ENCODE measurements at regions not wholly inside any gene's neighbourhood (a gene's known extent, or its start where the extent isn't known, plus 50 kb on each side); places are given as distances from the start of the nearest gene placed in this dataset.
"Not testable (repeated sequence)": the region's sequence is repeated elsewhere in the genome, so short reads cannot be mapped to it uniquely, and the experiment has no call there.

DNA sequence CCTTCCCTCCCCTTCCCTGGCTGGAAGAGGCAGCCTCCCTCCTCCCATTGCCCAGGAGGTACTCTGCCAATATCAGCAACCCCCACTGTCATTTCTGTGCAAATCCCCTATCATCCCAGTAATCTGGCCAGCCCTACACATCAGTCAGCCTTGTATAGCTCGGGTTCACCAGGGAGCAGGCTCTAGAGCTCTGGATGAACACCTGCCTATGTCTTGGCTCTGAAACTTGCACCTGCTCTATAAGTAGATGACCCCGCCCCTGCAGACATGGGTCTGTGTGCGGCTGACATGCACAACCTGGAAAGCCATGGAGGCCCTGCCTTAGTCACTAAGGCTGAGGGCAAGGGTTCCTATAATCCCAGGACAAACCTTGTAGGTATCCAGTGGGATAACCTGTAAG lies 1042.9 kb downstream of the UQCRFS1 start:
- no peak for DNase-seq (ENCODE audit: low read depth in 2 of 2)

DNA sequence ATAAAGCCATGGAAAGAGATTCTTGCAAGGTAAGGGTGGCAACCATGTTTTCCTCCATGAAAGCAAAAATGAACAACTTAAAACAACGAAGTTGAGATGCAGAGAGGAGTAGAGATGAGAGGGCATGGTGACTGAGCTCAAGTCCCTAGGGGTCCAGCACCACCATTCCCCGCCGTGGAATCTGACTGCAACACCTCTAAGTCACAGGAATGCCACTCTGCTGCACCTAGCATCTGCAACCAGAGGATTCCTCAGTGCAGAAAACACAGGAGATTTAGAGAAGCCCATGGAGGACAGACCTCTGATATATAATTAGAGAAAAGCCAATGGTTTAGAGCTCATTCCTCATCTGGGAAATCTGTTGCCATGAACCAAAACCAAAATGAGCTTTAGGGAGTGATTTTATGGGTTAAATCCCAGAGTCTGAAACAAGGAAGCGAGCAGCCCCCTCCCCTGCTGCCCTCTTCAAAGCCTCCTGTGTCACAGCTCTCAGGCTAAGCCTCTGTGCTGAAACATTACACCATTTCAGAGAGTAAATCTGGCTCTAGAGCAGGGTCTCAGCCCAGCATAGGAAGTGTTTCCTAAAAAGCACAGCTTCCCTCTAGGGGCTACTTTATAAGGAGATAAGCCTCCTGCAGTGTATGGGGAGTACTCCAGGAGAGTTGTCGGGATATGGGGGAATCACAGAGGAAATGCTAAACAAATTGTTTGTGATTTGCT lies 1043.6 kb downstream of the UQCRFS1 start:
- DNase-seq (ENCODE audit: low read depth in 2 of 2), result no peak

DNA sequence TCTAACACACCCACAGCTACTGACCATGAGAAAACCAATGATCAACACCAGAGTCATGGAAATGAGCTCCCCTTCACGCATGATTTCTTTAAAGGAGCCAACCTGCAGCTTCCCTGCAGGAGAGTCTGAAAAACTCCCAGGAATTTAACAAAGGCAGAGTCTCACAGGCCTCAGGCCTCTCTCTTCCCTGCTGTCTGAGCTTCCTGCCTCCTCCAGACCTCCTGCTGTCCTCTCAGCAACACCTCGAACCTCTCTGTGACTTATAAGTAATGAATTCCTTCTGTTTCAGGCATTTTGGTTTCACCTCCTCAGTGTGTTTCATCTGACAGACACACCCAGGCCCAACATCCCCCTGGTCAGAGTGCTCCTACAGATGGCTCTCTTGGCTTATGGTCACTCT lies 1044.4 kb downstream of the UQCRFS1 start:
- DNase-seq (ENCODE audit: low read depth in 2 of 2), result no peak

DNA sequence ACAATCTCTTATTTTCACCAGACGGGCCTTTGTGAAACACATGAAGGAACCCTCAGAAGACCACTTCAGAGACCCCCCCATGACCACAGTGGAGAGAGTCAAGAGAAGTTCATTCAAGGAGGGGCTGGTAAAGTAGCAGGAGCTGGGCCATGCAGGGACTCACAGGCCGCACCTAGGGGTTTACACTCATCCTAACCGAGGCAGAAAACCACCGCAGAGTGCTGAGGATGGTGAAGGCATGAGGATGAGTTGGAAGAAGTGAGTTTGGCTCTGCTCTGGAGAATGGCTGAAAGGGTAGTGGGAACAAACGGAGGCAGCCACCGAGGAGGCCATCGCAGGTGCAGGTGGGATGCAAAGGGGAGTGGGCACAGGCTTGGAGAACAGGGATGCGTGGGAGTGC lies 1046.9 kb downstream of the UQCRFS1 start:
- no peak for DNase-seq (ENCODE audit: low read depth in 2 of 2)

DNA sequence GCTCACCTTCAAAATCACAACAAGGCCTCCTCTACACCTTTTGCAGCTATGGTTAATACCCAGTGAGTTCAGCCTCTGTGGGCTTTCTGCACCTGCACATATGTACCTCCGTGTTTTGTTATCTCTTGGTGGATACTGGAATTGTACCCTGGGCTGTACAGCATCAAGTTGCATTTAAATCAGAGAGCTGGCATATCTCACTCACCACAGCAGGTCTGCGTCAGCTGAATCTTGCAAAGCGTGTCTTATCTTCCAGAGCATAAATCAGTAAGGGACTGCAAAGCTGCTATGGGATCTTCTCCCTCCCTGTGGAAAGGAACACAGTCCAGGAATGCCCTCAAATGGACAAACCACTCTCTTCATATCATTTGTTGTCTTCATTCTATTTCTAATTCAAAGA lies 1048.7 kb downstream of the UQCRFS1 start:
- DNase-seq (ENCODE audit: low read depth in 2 of 2), result no peak

DNA sequence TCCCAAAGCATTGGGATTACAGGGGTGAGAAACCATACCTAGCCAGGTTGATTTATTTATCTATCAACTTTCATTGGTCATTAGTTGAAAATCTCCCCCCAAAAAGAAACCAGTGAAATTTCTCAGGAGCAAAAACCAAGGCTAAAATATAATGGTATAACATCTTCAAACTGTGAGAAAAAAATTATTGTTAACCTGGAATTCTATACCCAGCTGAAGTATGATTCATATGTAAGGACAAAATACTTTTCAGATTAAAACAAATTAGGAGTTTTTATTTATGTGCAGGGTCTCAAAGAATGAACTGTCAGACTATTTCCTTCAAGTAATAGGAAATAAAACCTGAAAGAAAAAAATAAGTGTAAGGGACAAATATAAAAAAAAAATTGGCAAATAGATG lies 1053.9 kb downstream of the UQCRFS1 start:
- no peak for DNase-seq (ENCODE audit: low read depth in 2 of 2)

DNA sequence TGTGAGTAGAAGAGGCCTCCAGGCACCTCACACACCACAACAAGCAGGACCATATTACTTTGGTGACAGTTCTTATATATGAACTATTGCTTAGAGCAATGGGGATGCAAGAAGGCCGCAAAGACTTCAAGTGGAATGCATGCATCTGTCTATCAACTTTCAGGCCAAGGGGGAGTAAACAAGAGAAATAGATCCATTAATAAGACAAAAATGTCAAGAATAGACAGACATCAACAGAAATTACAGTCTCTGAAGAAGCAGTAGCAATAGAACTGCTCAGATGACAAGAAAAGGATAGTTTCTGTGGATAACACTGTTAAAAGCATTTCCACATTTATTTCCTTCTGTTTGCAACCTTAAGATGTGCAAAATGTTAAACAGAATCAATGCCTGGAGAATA lies 1057.7 kb downstream of the UQCRFS1 start:
- no peak for DNase-seq (ENCODE audit: low read depth in 2 of 2)

DNA sequence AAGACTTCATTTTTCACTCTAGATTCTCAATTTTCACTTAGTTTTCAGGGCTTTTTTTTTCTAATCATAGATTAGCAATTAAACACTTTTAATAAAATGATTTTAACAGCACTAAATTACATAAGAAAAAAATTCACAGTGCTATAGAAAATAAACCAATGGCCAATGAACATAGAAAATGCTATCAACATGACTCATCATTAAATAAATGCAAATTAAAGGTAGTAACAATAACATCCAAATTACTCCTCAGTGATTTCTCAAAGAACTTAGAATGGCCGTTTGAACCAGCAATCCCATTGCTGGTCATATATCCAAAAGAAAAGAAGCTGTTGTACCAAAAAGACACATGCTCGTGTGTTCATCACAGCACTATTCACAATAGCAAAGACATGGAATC lies 1058.9 kb downstream of the UQCRFS1 start:
- no peak for DNase-seq (ENCODE audit: low read depth in 2 of 2)

DNA sequence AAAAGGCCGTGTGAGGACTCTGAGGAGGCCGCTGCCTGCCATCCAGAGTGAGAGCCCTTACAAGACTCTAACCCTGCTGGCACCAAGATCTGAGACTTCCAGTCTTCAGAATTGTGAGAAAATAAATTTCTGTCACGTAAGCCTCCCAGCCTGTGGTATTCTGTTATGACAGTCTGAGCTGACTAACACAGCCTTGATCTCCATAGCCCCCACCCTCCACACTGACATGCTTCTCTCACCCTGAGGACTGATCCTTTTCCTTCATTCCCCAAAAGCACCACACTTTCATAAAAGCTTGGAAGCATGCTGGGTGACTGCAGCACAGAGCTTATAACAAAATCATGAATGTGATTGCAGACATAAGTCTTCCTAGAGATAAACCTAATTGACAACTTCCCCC lies 1059.8 kb downstream of the UQCRFS1 start:
- no peak for DNase-seq (ENCODE audit: low read depth in 2 of 2)

DNA sequence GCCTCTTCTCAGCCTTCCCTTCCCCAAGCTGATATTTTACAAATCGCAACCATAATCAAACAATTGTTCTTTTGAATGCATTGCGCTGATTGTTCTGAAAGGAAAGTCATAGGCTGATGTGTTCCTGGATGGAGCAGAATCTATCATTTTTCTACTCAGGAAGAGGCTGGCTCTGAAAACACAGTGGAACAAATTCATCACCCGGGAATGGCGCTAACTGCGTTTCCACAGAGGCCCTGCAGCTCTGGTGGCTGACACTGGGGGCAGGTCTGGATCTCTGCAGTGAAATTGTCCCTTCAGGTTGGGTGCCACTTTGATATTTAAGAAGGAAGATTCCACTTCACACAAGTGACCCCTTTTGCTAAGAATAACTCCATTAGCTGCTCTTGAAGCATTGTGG lies 1060.8 kb downstream of the UQCRFS1 start:
- DNase-seq (ENCODE audit: low read depth in 2 of 2), result no peak

DNA sequence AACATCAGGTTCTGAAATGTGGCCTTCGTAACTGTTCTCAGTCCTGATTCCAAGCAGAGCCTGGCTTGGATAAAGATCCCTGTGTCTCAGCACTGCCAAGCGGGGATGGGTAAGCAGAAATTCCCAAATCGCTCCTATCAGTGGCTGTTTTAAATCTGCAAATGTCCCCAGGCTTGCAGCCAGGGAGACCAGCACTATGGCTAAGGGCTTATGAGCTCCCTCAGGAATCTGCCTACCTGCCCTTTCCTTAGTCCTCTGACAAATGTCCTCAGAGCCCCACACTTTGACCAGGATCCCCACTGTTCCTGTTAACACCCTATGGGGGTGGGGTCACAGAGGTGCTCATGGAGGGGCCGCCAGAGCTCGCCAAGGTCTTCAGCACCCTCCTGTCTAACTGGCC lies 1062.8 kb downstream of the UQCRFS1 start:
- no peak for DNase-seq (ENCODE audit: low read depth in 2 of 2)

DNA sequence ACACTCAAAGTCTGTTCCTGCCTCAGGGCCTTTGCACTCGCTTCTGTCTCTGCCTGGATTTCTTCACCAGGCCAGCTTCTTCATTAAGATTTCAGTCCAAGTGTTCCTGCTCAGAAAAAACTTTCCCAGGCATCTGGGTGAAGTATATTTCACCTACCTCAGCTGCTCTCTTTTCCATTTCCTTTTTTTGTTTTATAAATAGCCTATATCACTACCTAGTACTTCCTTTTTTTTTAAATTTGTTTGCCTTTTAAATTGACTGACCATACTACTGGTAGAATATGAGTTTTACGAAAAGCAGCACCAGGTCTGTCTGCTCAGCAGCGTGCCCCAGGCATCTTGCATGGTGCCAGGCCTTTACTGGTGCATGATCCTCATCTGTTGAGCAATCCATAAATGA lies 1064.4 kb downstream of the UQCRFS1 start:
- no peak for DNase-seq (ENCODE audit: low read depth in 2 of 2)

DNA sequence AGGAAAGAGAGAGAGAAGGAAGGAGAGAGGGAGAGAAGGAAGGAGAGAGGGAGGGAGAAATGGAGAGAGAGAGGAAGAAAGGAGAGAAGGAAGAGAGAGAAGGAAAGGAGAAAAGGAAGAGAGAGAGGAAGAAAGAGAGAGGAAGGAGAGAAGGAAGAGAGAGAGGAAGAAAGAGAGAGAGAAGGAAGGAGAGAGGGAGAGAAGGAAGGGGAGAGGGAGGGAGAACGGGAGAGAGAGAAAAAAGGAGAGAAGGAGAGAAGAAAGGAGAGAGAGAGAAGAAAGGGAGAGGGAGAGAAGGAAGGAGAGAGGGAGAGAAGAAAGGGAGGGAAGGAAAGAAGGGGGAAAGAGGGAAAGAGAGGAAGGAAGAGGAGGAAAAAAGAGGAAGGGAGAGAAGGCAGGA lies 1070.7 kb downstream of the UQCRFS1 start:
- no peak for DNase-seq (ENCODE audit: low read depth in 2 of 2)

DNA sequence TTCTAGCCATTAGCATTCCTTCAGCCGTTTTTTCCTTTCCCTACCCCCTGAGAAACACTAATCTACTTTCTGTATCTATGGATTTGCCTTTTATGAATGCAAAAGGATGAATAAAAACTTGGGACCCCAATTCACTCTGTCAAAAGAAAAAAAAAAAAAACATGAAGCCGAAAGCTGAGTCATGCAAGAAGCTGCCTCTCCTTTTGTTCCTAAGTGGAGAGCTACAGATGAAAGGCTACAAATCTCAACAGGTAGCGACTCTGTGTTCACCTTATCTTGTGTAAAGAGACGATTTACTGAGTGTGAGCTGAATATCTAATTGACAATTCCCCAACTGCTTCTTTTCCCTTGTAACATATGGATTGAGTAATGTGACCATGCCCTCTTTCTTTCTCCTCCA lies 1072.8 kb downstream of the UQCRFS1 start:
- DNase-seq (ENCODE audit: low read depth in 2 of 2), result no peak

DNA sequence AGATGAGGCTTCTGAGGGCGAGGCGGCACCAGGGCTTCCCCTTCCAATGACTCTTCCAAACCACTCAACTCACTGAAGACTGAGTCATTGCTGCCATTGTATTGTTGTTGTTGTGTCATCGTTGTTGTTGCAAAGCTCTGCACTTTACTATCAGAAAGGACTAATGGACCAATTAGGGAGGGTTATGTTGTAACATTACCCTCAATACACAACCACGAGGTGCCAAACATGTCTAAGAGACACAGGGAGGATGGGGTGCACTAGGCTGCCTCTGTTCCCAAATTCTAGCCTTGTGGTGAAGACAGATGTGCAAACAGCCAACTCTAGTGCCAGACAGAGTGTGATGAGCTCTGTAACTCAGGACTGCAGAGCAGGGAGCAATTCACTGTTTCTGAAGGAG lies 1075.2 kb downstream of the UQCRFS1 start:
- DNase-seq (ENCODE audit: low read depth in 2 of 2), result no peak

DNA sequence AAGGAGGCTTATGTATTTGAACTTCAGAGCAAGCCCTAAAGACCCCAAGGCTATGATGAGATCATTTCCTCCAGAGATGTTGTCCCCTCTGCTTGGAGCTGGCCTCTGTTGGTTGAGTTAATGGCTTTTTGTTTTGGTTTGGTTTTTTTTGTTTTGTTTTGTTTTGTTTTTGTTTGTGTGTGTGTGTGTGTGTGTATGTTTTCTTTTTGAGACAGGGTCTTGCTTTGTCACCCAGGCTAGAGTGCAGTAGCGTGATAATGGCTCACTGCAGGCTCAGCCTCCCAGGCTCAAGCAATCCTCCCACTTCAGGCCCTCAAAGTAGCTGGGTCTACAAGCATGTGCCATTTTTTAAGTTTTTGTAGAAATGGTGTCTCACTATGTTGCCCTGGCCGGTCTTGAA lies 1076.2 kb downstream of the UQCRFS1 start:
- DNase-seq (ENCODE audit: low read depth in 2 of 2), result no peak

DNA sequence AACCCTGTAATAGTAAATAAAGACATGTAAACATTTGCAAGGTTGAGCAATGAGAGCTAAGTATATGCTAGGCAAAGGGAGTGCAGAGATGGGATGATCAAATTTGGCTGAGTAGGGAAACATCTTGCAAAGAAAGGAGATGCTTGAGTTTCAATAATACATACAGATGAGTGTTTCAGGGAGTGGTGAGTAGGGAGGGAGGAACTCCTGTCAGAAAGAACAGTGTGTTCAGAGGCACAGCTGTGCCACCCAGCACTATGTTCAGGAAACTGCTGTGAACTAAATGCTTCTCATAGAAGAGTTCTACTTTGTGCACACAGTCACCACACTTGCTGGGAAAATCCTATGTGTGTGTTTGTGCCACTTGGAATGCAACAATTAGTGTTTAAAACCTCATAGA lies 1077.1 kb downstream of the UQCRFS1 start:
- no peak for DNase-seq (ENCODE audit: low read depth in 2 of 2)

DNA sequence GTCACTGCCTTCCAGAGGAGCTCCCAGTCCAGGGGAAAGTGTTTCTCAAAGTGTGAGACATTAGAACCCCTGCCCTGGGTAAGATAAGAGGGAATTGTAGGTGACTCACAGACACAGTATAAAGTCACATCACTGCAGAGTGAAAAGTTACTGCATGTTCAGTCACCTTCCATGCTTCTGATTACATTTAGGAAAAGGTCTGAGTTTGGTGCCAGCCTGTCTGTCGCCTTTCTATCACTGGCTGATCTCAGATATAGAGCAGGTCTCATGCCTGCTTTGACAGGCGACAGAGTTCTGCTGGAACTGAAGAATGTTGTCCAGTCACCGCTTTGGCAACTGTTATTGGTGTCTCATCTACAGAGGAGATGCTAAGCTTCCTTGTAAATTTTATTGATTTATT lies 1078.6 kb downstream of the UQCRFS1 start:
- no peak for DNase-seq (ENCODE audit: low read depth in 2 of 2)

DNA sequence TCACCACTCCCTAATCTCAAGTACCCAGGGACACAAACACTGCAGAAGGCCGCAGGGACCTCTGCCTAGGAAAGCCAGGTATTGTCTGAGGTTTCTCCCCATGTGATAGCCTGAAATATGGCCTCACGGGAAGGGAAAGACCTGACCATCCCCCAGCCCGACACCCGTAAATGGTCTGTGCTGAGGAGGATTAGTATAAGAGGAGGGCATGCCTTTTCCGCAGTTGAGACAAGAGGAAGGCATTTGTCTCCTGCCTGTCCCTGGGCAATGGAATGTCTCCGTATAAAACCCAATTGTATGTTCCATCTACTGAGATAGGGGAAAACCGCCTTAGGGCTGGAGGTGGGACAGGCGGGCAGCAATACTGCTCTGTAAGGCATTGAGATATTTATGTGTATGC lies 1082.1 kb downstream of the UQCRFS1 start:
- DNase-seq (ENCODE audit: low read depth in 2 of 2), result not testable (repeated sequence)

DNA sequence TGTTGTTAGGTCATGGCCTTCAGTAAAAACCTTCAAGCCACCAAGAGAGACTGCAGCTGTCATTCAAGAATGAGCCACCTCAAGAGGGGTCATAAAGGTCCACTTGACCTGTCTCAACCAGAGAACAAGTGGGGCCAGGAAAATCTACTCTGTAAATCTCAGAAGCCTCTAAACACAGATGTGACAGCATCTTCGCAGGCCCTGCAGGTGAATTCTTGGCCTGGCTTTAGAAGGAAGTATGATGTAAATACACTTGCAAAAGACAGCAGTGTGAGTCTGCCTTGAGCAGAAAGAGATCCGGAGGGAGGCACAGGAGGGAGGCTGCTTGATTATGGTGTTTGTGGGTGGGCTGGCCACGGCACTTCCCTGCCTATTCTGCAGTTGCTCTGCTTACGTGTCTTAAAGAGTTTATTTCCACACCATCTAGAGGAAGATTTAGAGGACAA lies 1082.9 kb downstream of the UQCRFS1 start:
- DNase-seq (ENCODE audit: low read depth in 2 of 2), result no peak

DNA sequence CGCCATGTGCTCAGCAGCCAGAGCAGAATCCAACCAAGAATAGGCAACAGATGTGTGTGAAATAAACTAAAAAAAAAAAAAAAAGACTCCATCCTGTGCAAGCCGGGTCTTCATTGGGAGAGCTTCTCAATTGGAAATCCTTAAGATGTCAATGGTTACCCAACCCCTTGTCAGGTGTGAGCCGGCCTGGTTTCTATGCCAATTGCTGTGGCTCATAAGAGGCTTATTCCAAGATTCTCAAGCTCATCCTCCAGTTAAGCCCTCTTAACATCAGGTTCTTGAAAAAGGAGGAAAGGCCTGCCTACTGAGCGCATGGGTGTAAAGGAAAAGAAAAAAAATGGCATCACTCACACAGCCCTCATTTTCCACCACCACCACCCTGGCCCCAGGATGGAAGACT lies 1084.6 kb downstream of the UQCRFS1 start:
- DNase-seq (ENCODE audit: low read depth in 2 of 2), result no peak

DNA sequence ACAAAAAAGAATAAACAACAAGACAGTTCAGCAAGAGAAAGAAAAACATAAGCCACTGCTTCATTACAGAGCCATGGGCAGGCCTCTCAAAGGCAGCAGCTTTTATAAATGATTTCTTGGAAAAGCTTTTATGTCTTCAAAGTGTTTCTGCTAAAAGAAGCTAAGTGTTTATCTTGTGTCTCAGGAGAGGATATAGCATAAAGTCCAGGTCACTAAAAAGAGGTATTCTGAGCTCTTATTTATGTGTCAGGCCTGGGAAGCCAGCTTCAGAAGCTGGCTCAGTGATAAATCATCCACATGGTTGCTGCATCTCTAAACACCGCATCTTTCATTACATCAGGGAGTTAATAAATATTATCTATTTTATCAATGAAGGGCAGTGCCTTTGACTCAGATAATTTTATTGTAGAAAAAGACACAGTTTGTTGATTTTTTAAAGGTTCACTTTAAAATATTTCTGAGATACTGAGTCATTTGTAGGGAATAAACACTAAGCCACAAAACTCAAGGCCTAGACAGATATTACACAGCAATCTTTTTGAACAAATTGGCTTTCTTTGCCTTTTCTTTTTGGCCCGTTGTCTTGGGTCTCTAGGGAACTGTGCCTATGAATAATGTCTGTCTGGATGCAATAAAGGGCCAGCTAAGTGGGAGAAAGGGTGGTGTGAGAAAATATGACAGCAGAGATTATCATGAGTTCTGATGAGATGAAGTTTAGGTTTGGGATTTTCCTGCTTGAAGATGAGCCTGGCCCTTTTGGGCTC lies 1086.6 kb downstream of the UQCRFS1 start:
- DNase-seq (ENCODE audit: low read depth in 2 of 2), result no peak

DNA sequence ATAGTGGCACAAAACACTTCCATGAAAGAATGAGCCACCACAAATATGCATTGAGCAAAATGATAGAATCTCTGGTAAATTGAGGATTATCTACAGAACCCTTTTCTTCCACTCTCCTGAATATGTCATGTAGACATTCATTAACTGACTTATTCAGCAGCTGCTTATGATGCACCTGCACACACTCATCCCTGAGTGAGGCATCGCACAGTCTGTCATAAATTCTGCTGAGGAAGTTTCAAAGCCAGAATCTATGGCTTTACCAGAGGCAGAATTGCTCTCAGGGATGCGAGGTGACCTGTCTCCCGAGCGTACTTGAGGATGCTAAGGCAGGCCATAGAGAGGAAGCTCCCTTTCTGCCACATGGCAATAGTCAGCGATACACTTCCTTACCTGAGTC lies 1090.2 kb downstream of the UQCRFS1 start:
- DNase-seq (ENCODE audit: low read depth in 2 of 2), result no peak
